ENCODE measurements at regions not wholly inside any gene's neighbourhood (a gene's known extent, or its start where the extent isn't known, plus 50 kb on each side); places are given as distances from the start of the nearest gene placed in this dataset.
A peak's percentile ranks its signal among the peaks of the same experiment; 100 is the strongest.

DNA sequence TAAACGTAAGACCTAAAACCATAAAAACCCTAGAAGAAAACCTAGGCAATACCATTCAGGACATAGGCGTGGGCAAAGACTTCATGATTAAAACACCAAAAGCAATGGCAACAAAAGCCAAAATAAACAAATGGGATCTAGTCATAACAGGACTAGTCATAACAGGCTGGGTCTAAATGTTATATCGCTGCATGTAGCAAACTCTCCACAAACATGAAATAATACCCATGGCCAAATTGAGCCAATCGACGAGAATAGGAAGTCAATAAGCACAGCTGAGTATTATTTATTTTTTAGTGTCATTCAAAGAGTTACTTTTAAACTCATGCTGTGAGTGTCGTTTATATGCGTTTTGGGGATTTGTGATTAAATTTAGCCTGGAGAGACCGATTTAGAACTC is 225.1 kb downstream of the TFEC start:
- H4K8ac ChIP-seq (ENCODE audit: low read depth in 2 of 2, low read length in 2 of 2): no peak overlapping the region
- in situ Hi-C loops (cut with MboI; ENCODE audit: low sequenced_read_pairs): no loop called here
- H4K20me1 ChIP-seq (ENCODE audit: insufficient read depth, low read length): no peaks in the 10 kb centered on the region
- H4K91ac ChIP-seq (ENCODE audit: insufficient read depth, low read depth, low read length): no peak overlapping the region
- no peaks in the 10 kb centered on the region for H3K79me1 ChIP-seq (ENCODE audit: low read depth in 1 of 2, low read length in 2 of 2)
- no peaks in the 10 kb centered on the region for H3K9me1 ChIP-seq (ENCODE audit: insufficient read depth, low read length)
- TF ChIP-seq MAFK (IDR thresholded peaks at IDR 0.05; ENCODE audit: low read depth, low read length) (no peak), CTCF (conservative IDR thresholded peaks at IDR 0.05; ENCODE audit: low read depth, low read length) (no peak), RCOR1 (IDR thresholded peaks at IDR 0.05; ENCODE audit: insufficient replicate concordance, low read length) (no peak), ELK1 (IDR thresholded peaks at IDR 0.05; ENCODE audit: borderline replicate concordance, low read depth, low read length) (no peak), MXI1 (IDR thresholded peaks at IDR 0.05; ENCODE audit: borderline replicate concordance, low read depth, low read length) (no peak), CEBPB (IDR thresholded peaks at IDR 0.05; ENCODE audit: low read depth, low read length) (no peak), SMC3 (IDR thresholded peaks at IDR 0.05; ENCODE audit: low read depth, low read length) (no peak), RFX5 (IDR thresholded peaks at IDR 0.05; ENCODE audit: low read depth, low read length) (no peak), MAZ (IDR thresholded peaks at IDR 0.05; ENCODE audit: borderline replicate concordance, low read depth, low read length) (no peak), FOS (IDR thresholded peaks at IDR 0.05; ENCODE audit: low read depth, low read length) (no peak), USF2 (IDR thresholded peaks at IDR 0.05; ENCODE audit: low read depth, low read length) (no peak)
- H3K36me3 ChIP-seq (ENCODE audit: control insufficient read depth, insufficient read depth, low read length): no peaks in the 10 kb centered on the region
- H3K27me3 ChIP-seq (ENCODE audit: control insufficient read depth, insufficient read depth, low read length): no peaks in the 10 kb centered on the region
- intact Hi-C loops (cut with micrococcal nuclease): no loop called here
- no peak overlapping the region for H3K4ac ChIP-seq (ENCODE audit: low read depth, low read length)
- H2AK5ac ChIP-seq (ENCODE audit: low read depth, low read length): no peak overlapping the region
- no peak overlapping the region for H3K27ac ChIP-seq (ENCODE audit: insufficient read depth, low read length)
- H2BK15ac ChIP-seq (ENCODE audit: low read depth, low read length): no peak overlapping the region
- no peak overlapping the region for H3K4me3 ChIP-seq (ENCODE audit: insufficient read depth, low read depth, low read length)
- no peak overlapping the region for H3K9ac ChIP-seq (ENCODE audit: low read depth, low read length)
- BruUV-seq (replicated peaks): no TSS peak
- H2BK20ac ChIP-seq (ENCODE audit: low read depth, low read length): no peak overlapping the region
- no peak overlapping the region for H2BK5ac ChIP-seq (ENCODE audit: low read depth, low read length, poor library complexity, severe bottlenecking)
- no peaks in the 10 kb centered on the region for H3K9me3 ChIP-seq (ENCODE audit: control insufficient read depth, insufficient read depth, low read length)
- H3K4me1 ChIP-seq (ENCODE audit: control insufficient read depth, insufficient read depth, low read length): no peaks in the 10 kb centered on the region
- no peak overlapping the region for H2BK120ac ChIP-seq (ENCODE audit: low read depth, low read length)
- H2AK9ac ChIP-seq (replicated peaks; ENCODE audit: low read depth, low read length, poor library complexity): no peak overlapping the region
- H3K23ac ChIP-seq (ENCODE audit: low read depth, low read length): no peak overlapping the region
- DNase-seq (peak; percentile 8), ATAC-seq (ENCODE audit: low read depth) (no peak)
- no peak overlapping the region for H2AFZ ChIP-seq (replicated peaks; ENCODE audit: low read length, poor library complexity)
- dilution Hi-C loops (cut with HindIII; ENCODE audit: low sequenced_read_pairs, unreplicated experiment): no loop called here
- ChIA-PET POLR2A (ENCODE audit: unreplicated experiment) (no interaction called here), CTCF (no interaction called here)
- no peak overlapping the region for H3K18ac ChIP-seq (ENCODE audit: low read depth, low read length)
- H3K14ac ChIP-seq (replicated peaks; ENCODE audit: low read depth, low read length): no peak overlapping the region
- WGBS, 2 experiments (ENCODE audit: extremely low coverage in 2 of 2, insufficient read length in 1 of 2): 68% methylated on average over 3 of the region's 8 CpGs; no CpG with 5 or more reads in 1 of the 2 experiments
- no peak overlapping the region for H3K4me2 ChIP-seq (ENCODE audit: low read depth, low read length)
- H3K56ac ChIP-seq (ENCODE audit: extremely low read depth, insufficient read depth, low read length): no peak overlapping the region
- H4K5ac ChIP-seq (ENCODE audit: low read depth, low read length): no peak overlapping the region
